GM18505 (cell line): ENCODE measurements at regions not wholly inside any gene's neighbourhood (a gene's known extent, or its start where the extent isn't known, plus 50 kb on each side); places are given as distances from the start of the nearest gene placed in this dataset.

Experiments
- ATAC-seq: cut with Tn5 transposase; IDR thresholded peaks from one replicate; pipeline ENCODE4 v1.9.1; 2021; ENCODE audit not compliant: unreplicated experiment
- POLR2A ChIP-seq: IDR thresholded peaks from 4 replicates; pipeline ENCODE4 v1.6.1; 2011; ENCODE audit warnings: borderline replicate concordance; ENCODE audit not compliant: insufficient read depth, insufficient read length; ENCODE audit errors: extremely low read depth

GRCh38 chr9:129379181-129379836 is 201.2 kb upstream of the IER5L start:
- no peak for ATAC-seq

DNA sequence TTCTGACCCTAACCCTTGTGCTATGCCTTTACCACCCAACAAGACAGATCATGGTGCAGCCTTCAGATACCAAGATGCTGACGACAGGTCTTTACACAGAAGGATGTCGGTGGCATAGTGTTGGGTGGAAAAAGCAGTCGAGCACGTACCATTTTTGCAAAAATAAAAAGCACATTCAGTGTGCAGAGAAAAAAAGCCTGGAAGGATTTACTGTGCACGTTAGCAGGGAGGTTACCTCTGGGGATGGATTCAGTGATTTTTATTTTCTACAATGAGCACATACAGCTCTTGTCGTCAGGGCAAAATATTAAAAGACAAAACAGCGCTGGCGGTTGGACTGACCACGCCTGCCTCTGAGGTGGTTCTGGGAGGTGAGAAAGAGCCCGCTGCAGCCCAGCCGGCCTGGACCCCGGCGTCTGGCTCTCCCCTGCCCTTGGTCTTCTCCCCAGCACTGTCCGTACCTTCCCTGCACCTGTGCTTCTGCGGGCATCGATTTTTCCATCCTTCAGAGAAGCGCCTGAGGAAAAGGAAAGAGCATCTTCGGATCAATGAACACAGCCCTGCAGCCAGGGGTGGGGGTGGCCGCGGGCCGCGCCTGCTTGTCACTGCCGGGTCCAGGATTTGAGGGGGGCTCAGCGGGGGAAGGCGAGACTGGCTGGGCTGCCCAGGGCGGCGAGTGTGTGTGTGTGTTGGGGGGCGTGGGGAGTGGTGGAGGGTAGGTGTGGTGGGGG is 200.0 kb upstream of the IER5L start:
- ATAC-seq: no peak
- TF ChIP-seq POLR2A: no peak

More at GRCh38 chr9:129379181-129379836, 201.2 kb upstream of the IER5L start:
- TF ChIP-seq POLR2A: no peak

- ATAC-seq: no peak
- no peak for TF ChIP-seq POLR2A
These were observed 199.1 kb upstream of the IER5L start for GRCh38 chr9:129377181-129377580.

- TF ChIP-seq POLR2A: no peak
- ATAC-seq: no peak
These were observed 197.8 kb upstream of the IER5L start for GRCh38 chr9:129375845-129376244.

GRCh38 chr9:129374651-129375050 is 196.6 kb upstream of the IER5L start:
- ATAC-seq: no peak
- TF ChIP-seq POLR2A: no peak

DNA sequence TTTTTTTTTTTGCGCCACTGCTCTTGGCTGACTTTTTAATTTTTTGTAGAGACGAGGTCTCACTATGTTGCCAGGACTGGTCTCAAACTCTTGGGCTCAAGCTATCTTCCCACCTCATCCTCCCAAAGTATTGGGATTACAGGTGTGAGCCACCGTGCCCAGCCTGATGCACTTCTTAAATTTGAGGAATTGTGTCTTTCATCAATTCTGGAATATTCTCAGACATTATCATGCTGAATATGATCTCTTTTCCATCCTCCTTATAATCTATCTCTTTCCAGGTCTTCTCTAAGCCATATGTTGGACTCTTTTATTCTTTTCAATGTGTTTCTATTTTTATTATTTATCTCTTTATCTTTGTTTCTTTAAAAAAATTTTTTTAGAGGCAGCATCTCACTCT is 196.2 kb upstream of the IER5L start:
- no peak for TF ChIP-seq POLR2A
- ATAC-seq: no peak

DNA sequence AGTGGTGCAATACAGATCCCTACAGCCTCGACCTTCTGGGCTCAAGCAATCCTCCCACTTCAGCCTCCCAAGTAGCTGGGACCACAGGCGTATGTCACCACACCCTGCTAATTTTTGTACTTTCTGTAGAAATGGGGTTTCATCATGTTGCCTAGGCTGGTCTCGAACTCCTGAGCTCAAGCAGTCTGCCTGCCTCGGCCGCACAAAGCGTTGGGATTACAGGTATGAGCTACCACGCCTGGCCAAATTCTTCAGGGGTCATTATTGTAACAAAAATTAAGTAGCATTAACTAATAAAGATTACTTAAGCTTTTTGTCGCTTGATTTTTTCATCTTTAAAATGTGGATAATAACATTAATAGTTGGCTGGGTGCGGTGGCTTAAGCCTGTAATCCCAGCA is 195.3 kb upstream of the IER5L start:
- no peak for TF ChIP-seq POLR2A
- ATAC-seq: no peak

- no peak for ATAC-seq
- no peak for TF ChIP-seq POLR2A
These were observed 192.7 kb upstream of the IER5L start for GRCh38 chr9:129370770-129371169.

- no peak for TF ChIP-seq POLR2A
- ATAC-seq: no peak
These were observed 190.4 kb upstream of the IER5L start for GRCh38 chr9:129368444-129368978.

DNA sequence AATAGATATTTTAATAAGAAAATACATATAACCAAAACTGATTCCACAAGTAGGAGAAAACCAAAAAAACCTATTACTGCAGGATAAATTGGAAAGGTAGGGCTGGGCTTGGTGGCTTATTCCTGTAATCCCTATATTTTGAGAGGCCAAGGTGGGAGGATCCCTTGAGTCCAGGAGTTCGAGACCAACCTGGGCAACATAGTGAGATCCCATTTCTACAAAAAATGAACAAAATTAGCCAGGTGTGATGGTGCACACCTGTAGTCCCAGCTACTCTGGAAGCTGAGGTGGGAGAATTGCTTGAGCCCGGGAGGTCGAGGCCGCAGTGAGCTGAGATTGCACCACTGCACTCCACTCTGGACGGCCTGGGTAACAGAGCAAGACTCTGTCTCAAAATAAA is 189.2 kb upstream of the IER5L start:
- TF ChIP-seq POLR2A: no peak
- ATAC-seq: no peak

DNA sequence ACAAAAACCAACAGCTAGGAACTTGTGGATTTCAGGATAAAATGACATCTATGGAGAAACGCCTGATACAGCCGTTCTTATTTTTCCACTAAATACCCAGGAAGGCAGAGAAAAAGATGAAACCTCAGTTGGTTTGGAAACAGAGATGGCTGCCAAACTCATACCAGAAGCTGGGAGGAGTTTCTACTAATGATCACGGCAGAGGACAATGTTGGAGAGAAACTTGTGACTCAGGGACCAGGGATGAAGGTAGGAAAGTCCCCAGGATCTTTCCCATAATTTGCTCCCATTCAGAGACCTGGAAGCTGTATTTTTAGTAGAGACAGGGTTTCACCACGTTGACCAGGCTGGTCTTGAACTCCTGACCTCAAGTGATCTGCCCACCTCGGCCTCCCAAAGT is 187.1 kb upstream of the IER5L start:
- TF ChIP-seq POLR2A: no peak
- ATAC-seq: no peak

DNA sequence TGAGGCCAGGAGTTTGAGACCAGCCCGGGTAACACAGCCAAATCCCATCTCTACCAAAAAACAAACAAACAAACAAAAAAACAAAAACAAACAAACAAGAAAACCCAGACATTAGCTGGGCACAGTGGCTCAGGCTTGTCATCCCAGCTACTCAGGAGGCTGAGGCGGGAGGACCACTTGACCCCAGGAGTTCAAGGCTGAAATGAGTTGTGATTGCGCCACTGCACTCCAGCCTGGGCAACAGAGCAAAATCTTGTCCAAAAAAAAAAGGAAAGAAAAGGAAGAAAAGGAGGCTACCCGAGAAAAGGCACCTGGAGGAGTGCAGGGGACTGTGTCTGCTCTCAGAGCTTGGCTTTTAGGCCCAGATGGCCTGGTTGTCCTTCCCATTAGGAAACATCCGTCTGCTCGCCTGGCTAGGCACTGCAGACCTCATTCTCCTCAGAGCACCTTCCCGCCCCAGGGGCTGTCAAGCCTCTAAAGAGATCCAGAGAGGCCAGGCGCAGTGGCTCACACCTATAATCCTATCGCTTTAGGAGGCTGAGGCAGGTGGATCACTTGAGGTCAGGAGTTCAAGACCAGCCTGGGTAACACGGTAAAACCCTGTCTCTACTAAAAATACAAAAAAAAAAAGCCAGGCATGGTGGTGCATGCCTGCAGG is 185.3 kb upstream of the IER5L start:
- ATAC-seq: no peak
- no peak for TF ChIP-seq POLR2A

GRCh38 chr9:129362287-129363000 is 184.4 kb upstream of the IER5L start:
- no peak for ATAC-seq
- no peak for TF ChIP-seq POLR2A

DNA sequence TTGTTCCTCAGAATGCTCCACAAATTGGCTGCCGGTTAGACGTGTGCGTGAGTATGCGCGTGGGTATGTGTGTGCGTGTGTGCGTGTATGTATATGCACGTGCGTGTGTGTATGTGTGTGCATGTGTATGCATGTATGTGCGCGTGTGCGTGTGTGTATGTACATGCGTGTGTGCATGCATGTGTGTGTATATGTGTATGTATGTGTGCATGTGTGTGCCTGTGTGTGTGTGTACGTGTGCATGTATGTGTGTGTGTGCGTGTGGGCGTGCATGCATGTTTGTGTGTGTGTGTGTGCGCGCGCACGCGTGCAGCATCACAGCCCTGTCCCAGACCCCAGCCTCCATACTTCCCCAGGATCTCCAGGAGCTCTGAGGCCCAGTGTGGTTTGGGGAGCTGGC is 183.1 kb upstream of the IER5L start:
- ATAC-seq: no peak

More for the DNA sequence above, 183.1 kb upstream of the IER5L start:
- no peak for TF ChIP-seq POLR2A
